ENCODE measurements at regions not wholly inside any gene's neighbourhood (a gene's known extent, or its start where the extent isn't known, plus 50 kb on each side); places are given as distances from the start of the nearest gene placed in this dataset.
"Not testable (repeated sequence)": the region's sequence is repeated elsewhere in the genome, so short reads cannot be mapped to it uniquely, and the experiment has no call there.

DNA sequence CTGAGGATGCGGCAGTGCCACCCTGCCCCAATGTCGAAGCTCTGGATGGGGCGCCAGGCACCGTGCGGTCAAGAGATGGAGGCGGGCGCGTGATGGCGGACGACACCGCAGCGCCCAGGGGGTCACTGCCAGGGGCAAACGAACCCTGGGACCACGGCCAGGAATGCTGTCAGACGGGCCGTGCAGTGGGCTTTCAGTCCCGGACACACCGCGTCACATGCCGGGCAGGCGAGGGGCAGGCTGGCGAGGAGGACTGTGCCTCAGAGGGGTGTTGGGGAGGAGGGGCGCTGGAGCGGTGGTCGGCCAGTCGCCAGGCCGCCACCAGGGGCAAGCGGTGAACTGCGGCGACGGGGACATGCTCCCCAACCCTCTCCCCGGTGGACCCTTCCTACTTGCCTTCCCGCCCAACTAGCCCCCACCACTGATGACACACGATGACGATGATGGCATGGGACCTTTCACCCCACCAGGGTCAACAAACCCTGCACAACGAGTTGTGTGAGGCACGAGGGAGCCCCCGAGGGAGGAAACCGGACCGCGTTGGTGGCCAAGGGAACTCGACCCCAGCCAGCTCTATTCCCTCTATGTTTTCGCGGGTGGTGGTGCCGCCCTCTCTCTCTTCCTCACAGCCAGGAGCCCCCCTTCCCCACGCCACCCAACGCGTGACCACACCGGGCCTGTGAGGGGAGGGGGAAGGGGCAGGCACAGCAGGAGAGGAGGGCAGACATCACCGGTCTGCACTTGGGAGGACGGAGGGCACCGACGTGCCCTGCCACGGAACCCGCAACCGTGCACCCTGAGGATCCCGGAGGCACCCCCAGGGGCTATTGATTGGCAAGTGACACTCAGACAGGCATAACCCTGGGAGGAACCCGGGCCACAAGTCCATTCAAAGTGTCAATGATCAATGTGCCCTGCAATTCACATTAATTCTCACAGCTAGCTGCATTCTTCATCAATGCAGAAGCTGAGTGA, 1960.9 kb upstream of the DEFB115 start:
- DNase-seq (ENCODE audit: low read depth), result no peak

GRCh38 chr20:29297411-29298270, 1959.8 kb upstream of the DEFB115 start:
- DNase-seq (ENCODE audit: low read depth), result no peak

DNA sequence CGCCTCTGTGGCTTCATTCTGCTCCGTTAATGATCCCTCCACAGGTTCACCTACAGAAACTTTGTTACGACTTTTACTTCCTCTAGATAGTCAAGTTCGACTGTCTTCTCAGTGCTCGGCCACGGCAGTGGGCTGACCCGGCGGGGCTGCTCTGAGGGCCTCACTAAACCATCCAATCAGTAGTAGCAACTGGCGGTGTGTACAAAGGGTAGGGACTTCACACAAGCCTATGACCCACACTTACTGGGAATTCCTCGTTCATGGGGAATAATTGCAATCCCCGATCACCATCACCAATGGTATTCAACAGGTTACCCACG, 1959.2 kb upstream of the DEFB115 start:
- DNase-seq (ENCODE audit: low read depth), result no peak

- no peak for DNase-seq (ENCODE audit: low read depth)
These were observed 1958.5 kb upstream of the DEFB115 start for GRCh38 chr20:29298759-29299613.

GRCh38 chr20:29299811-29300578, 1957.5 kb upstream of the DEFB115 start:
- no peak for DNase-seq (ENCODE audit: low read depth)

DNA sequence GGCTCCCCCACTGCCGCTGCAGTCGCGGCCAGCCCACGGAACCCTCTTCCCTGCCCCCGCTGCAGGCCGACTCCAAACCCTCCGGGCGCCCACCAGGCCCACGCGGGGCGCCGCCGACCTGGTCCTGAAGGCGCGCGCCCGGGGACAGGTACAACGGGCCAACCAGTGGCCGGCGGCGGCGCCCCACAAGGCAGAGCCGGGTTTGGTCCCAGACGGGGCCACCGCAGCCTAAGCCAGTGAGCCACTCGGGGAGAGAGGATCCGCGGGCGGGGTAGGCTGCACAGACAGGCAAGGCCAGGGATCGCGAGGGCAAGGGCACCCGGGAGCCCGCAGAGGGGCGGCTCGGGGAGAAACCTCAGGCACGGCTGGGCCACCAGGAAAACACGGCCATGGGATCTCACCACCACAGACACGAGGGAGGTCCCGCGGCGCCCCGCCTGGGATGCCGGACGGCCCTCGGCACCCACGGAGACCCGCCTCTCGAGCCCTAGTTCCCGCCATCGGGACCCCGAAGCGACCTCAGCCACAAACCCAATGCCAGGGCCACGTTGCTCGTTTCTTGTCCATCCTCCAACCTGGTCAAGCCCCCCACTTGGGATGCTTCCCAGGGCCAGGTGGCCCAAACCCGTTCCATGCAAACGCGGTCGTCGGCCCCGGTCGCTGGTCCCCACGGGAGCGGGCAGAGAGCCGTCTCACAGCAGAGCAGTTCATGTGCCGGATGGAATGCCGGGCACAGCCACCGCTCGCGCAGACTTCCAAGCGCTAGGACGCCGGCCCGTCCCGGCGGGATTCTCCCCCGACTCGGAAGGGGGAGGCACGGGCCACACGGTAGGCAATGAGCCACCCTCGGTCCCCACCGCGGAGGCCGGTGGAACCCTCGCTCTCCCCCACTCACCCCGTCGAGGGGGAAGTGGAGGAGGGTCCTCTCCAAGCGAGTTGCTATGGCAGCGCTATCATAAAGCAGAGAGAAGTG, 1956.6 kb upstream of the DEFB115 start:
- no peak for DNase-seq (ENCODE audit: low read depth)

GRCh38 chr20:29301624-29302259, 1955.7 kb upstream of the DEFB115 start:
- DNase-seq (ENCODE audit: low read depth), result no peak

DNA sequence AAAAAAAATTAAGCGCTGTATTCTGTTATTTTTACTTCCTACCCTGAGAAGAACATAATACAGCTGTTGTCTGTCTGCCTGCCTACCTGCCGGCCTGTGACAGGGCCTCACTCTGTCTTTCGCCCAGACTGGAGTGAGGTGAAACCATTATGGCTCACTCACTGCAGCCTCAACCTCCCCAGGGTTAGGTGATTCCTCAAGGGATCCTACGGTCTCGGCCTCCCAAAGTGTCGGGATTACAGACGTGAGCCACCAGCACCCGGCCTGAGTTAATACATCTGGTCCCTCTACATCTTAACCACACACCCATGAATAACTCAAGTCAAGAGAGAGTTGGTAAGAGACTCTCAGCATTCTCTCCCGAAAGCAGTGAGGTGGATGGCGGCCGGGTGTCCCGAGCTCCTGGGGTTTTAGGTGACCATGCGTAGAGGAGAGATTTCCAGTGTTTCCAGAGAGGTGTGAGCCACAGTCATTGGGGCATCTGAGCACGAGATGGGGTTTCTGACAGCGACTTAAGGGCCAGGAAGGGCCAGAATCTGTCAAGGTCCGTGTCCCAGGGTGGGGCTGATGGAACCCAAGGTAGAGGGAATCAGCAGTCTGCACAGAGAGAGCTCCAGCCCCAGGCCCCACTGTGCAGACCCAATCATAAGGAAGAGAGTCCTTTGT, 1954.4 kb upstream of the DEFB115 start:
- no peak for DNase-seq (ENCODE audit: low read depth)

DNA sequence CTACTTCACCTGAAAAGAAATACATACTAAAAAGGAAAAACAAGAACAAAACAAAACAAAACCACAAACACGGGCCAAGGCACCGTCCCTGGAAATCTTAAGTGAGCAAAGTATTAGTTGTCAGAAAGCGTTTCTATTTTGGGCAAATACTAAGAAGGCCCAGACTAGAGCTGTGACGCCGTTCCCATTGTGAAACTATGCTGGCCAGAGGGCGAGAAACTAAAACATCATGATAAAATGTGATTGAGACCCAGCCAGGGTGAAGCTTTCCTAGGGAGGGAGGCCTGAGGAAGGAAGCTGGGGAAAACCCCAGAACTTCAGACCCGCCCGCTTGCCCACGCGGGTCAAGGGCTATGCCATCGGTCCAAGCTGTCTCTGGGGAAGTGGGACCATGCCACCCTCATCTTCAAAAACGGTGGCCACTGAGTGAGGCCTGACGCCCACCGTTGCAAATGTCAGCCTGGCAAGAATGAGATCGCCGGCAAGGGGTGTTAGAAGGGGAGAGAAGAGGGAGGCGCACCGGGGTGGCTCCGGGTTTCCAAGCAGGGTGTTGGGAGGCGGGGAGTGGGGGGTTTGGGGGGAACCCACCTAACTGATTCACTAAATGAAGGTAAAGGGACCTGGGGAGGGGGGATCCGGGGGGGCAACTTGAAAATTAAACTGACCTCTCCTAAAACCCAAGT, 1950.9 kb upstream of the DEFB115 start:
- no peak for DNase-seq (ENCODE audit: low read depth)

DNA sequence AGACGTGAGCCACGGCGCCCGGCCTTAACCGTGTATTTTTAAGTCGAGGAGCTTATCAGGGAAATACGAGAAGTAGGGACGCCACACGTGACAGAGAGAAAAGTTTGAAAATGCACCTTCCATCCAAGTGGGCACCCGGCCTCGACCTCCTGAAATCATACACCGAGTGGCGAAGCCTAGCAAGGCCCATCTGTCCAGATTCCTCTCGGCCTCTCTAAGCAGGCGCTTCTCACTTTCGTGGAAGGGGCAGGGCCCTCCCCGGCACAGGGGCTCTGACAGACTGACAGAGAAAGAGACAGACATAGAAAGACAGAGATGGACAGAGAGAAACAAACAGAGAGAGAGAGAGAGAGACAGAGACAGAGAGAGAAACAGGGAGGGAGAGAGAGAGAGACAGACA, 1950.0 kb upstream of the DEFB115 start:
- not testable (repeated sequence) for DNase-seq (ENCODE audit: low read depth)

DNA sequence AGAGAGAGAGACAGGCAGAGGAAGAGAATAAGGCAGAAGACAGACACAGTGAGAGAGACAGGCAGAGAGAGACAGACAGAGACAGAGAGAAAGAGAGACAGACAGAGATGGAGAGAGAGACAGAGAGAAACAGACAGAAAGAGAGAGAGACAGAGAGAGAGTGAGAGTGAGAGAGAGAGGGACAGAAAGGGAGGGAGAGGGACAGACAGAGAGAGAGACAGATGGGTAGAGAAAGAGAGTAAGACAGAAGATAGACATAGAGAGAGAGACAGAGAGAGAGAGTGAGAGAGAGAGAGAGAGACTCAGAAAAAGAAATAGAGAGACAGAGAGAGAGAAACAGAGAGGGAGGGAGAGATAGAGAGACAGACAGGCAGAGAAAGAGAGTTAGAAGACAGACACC, 1948.5 kb upstream of the DEFB115 start:
- DNase-seq (ENCODE audit: low read depth), result not testable (repeated sequence)

- not testable (repeated sequence) for DNase-seq (ENCODE audit: low read depth)
These were observed 1948.0 kb upstream of the DEFB115 start for GRCh38 chr20:29309481-29309880.

DNA sequence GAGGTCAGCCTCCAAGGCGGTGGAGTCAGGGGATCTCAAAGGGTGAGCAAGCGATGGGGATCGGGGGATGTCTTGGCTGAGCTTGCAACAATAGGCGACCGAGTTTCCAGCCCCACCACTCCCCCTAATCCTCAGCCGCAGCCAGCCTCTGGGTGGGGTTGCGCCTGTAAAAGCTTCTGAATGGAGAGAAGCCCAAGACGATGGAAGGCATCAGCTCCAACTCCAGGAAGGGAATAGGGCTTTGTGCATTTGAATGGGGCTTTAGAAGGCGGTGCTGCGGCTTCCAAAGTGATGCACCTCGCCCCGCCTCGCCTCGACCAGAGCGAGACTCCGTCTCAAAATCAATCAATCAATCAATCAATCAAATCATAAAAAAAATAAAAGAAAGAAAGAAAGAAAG, 1946.4 kb upstream of the DEFB115 start:
- not testable (repeated sequence) for DNase-seq (ENCODE audit: low read depth)

GRCh38 chr20:29312679-29313078, 1944.8 kb upstream of the DEFB115 start:
- DNase-seq (ENCODE audit: low read depth), result not testable (repeated sequence)

DNA sequence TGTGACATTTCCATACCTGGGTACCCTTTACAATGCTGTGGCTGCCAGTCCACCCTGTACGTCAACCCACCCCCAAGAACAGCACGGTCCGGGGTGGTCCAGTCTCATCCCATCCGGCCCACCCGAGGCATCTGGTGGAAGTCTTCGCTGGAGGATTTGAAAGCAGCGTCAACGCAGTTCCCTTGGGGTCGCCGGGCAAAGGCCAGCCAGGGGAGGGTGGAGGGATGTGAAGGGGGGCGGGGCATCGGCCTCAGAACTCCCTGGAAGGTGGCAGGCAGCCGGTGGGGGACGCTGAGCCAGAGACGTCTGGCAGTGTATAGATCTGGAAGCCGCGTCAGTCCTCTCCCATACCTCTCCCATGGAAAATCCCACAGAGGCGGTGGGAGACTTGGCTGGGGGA, 1944.0 kb upstream of the DEFB115 start:
- DNase-seq (ENCODE audit: low read depth), result no peak

DNA sequence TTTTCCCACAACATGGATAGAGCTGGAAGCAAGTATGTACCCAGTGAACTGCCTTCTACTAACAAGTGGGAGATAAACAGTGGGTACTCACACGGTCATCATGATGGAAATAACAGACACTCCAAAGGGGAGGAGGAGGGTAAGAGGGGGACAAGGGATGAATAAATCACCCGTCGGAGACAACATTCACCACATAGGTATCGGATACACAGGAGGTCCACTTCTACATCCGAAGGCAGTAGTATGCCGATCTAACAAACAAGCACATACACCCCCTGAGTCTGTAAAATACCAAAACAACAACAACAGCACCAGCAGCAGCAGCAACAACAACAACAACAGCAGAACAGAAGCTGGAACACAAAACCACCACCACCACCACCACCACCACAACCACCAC, 1943.2 kb upstream of the DEFB115 start:
- DNase-seq (ENCODE audit: low read depth), result no peak

GRCh38 chr20:29318871-29319461, 1938.5 kb upstream of the DEFB115 start:
- DNase-seq (ENCODE audit: low read depth), result no peak

DNA sequence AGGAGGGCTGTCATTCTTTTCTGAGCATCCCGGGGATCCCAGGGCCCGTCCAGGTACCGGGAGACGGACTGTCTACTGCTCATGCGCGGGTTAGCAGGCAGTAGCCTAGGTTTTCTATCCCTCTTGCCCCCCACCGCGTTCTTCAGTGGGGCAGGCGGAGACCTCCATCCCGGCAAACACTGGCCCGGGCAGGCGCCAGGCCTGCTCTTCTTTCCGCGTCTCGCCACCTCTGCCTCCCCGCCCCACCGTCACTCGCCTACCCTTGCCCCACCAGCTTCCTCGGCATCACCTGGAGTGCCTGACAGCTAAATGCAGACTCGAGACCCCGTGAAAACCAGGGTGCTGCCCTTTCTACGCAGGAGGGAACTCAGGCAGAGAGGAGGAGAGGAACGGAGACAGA, 1937.7 kb upstream of the DEFB115 start:
- DNase-seq (ENCODE audit: low read depth), result no peak

All from CMK (cell line).